ENCODE measurements at regions not wholly inside any gene's neighbourhood (a gene's known extent, or its start where the extent isn't known, plus 50 kb on each side); places are given as distances from the start of the nearest gene placed in this dataset.

DNA sequence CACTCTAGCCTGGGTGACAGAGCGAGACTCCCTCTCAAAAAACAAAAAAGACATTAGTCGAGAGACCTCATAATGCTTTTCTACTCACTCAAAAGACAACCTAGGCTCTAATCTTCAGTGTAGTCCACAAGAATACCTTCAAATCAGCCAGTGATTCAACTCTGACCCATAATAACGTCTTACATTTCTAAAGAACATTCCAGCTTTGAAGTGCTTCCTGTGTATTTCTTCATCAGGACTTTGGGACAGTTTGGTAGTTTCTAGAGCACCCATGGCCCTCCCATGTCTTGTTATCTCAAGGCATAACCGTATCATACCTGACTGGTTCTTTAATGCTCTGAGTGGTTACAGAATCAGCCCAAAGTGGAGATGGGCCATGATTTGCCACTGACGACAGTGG is 221.3 kb downstream of the SKIDA1 start:
- TF ChIP-seq, protein P1, sequence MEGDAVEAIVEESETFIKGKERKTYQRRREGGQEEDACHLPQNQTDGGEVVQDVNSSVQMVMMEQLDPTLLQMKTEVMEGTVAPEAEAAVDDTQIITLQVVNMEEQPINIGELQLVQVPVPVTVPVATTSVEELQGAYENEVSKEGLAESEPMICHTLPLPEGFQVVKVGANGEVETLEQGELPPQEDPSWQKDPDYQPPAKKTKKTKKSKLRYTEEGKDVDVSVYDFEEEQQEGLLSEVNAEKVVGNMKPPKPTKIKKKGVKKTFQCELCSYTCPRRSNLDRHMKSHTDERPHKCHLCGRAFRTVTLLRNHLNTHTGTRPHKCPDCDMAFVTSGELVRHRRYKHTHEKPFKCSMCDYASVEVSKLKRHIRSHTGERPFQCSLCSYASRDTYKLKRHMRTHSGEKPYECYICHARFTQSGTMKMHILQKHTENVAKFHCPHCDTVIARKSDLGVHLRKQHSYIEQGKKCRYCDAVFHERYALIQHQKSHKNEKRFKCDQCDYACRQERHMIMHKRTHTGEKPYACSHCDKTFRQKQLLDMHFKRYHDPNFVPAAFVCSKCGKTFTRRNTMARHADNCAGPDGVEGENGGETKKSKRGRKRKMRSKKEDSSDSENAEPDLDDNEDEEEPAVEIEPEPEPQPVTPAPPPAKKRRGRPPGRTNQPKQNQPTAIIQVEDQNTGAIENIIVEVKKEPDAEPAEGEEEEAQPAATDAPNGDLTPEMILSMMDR (IDR thresholded peaks at IDR 0.05): no peak
- TF ChIP-seq ZFX (IDR thresholded peaks at IDR 0.05; ENCODE audit: borderline replicate concordance): no peak
